UCSD-AML1 (cell line): ENCODE measurements at regions not wholly inside any gene's neighbourhood (a gene's known extent, or its start where the extent isn't known, plus 50 kb on each side); places are given as distances from the start of the nearest gene placed in this dataset.

ENCODE experiments used
- DNase-seq: peaks from one replicate; lab custom pipeline; 2025; ENCODE audit not compliant: unreplicated experiment; lab: John Stamatoyannopoulos, UW

DNA sequence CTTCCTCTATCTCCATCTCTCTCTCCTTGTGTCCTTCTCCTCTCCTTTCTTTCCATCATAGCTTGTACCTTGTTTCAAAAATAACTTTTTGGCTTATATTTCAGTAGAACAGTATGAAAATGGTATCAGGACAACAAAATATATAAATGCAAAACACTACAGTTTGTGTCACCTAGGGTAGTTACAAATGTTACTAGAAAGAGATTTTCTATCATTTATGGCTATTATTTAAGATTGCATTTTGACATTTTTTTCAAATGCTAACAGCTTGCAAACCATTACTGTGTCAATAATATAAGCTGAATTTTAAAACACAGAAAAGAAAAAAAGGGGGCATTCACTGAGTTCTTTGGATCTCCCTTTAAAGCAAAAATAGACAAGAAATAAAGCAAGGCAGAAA lies 392.3 kb upstream of the LRRC4C start:
- DNase-seq, result no peak

GRCh38 chr11:41861838-41862237 lies 402.4 kb upstream of the LRRC4C start:
- no peak for DNase-seq

DNA sequence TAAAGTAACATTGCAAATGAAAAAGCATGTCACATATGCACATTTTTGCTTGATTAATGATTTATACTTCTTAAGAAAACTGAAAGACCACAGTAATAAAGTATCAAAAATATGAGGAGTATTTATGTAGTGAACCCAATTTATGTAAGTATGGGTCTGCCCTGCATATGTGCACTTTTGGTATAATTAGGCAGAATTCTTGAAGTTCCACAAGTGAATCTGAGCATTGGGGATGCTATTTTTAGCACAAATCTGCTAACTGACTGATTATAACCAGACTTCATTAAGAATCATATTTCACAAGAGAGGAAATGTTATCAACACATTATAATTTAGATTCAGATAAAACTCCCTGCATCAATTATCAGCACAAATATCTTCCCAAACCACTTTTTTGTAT lies 407.1 kb upstream of the LRRC4C start:
- DNase-seq, result no peak

DNA sequence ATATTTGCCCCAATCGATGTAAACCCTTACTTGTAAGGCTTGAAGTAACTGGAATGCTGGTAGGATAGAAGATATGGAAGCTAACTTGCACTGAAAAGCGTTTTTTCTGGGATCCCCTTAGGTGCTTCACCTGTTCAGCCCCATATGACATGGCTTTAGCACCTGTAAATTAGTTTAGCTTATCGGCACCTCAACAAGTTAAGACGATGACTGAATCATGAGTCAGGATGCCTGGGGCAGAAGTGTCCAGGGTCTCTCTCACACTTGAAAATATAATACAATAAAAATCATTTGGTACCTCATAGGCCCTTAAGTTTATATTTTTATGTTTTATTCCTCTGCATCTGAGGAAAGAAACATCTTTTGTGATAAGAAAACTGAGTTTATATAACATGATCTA lies 409.2 kb upstream of the LRRC4C start:
- no peak for DNase-seq

GRCh38 chr11:41872426-41872825 lies 413.0 kb upstream of the LRRC4C start:
- DNase-seq, result no peak

DNA sequence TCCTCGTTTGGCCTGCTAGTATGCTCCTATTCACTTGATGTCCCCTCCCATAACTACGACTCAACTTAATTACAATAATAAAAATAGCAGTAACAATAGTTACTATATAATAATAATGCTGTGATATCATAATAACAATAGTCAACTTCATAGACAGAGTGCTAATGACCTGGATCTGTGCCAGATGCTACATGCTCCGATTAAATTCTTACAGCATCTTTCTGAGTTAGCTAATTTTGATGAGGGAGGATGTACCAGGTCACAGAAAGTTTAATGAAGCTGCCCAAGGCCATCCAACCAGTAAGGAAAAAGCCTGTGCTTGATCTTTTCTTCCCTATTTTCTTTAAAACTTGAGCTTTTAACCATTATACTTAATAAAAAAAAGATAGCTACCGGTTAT lies 413.4 kb upstream of the LRRC4C start:
- DNase-seq, result no peak

DNA sequence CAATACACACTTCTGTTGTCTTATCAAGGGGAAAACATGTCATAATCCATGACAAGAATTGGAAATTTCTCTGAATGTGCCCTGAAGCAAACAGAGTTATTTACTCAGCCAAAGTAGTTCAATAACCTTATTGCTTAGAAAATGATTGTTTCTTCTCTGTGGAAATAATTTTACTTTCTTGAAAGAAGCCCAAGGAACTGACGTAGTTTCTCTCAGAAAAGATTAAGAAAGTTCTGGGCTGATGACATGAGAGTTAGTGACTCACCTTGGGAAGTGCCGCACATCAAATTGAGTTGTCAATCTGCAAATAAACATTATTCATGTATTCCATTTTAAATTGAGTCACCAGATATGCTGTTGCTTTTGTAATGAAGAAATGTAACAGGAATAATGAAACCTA lies 418.6 kb upstream of the LRRC4C start:
- no peak for DNase-seq

DNA sequence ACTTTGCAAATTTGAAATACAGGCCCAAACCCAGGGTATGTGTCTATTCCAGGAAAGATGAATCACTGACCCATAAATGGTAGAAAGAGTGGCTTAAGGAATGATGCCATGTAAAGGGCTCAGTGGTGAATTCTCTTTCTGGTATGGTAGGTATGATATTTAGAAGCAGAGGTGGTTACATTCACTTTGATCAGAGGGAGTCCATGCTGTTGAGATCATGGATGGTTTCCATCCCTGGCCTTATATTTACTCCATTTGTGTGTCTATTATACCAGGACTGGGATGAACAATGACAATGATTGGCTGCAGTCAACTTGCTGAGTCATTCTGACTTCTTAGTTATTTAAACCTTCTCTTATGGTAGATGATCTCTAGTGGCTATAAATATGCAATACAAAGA lies 419.8 kb upstream of the LRRC4C start:
- no peak for DNase-seq

DNA sequence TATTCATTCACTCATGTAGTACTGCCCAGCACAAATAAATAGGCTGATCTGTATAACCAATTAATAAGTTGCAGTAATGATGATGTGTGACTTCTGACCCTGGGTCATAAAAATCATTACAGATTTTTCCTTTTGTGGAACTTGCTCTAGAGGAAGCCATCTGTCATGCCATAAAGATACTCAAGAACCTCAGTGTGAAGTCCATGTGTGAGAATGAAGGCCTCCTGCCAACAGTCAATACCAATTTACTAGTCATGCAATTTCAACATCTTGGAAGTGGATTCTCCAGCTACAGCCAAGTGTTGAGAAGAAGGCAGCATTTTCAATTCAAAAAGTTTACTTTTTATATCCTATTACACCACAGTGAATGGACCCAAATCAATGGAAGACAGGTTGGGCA lies 435.6 kb upstream of the LRRC4C start:
- no peak for DNase-seq

DNA sequence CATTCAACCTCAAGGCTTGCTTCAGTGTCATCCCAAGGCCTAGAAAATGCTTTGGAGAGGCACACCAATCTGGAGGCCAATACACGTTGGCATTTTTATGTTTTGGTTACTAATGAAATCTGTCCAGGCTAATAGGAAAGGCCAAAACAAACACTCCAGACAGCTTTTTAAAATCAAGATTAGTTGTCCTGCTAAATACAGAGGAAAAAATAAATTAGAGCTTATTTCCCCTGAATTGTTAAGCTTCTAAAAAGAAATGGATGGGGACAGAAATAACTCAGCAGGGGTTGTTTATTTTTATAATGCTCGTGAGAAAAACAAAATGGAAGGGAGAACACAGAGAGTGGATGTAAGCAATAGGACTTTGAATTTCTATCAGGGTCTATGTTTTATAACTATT lies 438.5 kb upstream of the LRRC4C start:
- DNase-seq, result no peak

DNA sequence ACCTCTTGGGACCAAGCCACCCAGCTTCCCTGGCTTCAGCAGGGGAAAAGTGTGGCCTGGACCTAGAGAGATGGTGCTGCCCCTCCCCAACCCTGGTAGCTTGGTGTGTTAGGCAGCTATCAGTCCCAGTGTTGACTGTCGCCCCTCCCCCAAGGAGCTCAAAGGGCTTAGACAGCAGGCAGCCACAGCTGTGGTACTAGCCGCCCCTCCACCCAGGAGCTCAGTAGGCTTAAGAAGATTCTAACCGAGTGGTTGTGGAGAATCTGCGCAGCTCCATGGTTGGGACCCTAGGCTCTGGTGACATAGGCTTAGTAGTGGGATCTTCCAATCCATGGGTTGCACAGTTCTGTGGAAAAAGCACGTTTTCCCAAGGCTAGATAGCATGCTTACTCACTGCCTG lies 458.4 kb upstream of the LRRC4C start:
- no peak for DNase-seq

DNA sequence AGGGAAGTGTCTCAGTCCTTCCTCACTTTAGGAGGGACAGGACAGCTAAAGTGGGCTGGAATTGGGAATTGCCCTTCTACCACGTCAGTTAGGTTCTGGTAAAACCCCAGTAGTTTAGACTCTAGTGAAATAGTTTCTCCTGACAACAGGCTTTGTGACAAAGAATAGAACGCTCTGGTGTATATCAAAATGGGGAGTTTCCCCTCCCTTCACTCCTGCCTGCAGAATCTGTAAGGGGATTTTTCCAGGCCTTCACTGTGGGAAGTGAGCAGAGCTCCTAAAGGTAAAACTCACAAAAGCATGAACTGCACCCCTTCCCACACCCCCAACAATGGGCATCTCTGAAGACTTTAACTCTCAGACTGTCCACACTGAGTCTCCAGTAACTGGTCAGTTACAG lies 460.9 kb upstream of the LRRC4C start:
- DNase-seq, result no peak

DNA sequence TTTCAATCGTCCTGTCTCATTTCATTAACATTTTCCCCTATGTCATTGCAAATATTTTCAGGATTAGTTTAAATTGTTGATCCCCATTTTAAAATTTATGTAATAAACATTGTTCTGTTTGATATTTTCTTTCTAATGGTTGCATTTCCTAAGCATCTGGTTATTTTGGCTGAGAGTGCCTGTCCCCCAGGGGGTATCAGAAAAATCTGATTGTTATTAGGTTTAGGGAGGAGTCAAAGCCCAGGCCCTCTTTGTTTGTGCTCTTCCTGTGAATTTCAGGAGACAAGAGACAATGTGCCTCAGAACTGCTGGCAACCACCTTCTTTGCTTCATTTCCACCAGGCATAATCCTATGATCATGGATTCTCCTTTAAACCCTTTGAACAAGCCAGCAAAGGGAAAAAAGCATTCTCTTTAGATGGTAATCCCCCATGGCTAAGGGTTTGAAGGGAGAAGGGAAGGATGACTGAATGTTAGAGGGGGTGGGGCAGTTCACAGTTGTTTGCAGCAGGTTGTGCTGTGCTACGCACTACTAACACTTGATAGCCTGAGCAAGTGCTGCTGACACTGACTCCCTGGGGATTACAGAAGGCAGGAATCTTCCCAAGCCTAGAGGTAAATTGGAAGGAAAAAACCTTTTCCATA lies 462.4 kb upstream of the LRRC4C start:
- no peak for DNase-seq

GRCh38 chr11:41926339-41926738 lies 466.9 kb upstream of the LRRC4C start:
- no peak for DNase-seq

DNA sequence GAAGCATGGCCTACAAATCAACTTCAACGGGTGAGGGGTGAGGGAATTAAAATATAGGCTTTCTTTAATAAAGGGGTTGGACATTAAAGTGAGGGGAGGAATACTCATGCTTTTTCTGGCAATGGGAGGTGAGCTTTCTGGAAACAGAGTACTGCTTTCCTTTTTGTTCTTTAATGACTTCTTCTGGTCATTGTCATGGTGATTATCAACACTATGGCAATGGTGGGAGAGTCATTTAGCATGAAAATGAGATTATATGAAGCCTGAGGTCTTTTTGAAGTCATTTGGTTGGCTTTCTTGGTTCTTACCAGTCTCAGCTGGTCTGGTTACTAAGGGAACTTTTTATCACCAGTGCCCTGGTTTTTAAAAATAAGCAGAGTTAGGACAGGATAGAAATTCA lies 475.8 kb upstream of the LRRC4C start:
- DNase-seq, result no peak

- DNase-seq, result no peak
These were observed 476.3 kb upstream of the LRRC4C start for GRCh38 chr11:41935795-41936194.

- no peak for DNase-seq
These were observed 484.2 kb upstream of the LRRC4C start for GRCh38 chr11:41943656-41944055.

- DNase-seq, result no peak
These were observed 487.9 kb upstream of the LRRC4C start for GRCh38 chr11:41947392-41947791.

- DNase-seq, result no peak
These were observed 491.2 kb upstream of the LRRC4C start for GRCh38 chr11:41950470-41951143.

- no peak for DNase-seq
These were observed 494.6 kb upstream of the LRRC4C start for GRCh38 chr11:41954034-41954433.

GRCh38 chr11:41955066-41955465 lies 495.6 kb upstream of the LRRC4C start:
- DNase-seq, result no peak

- no peak for DNase-seq
These were observed 496.4 kb upstream of the LRRC4C start for GRCh38 chr11:41955635-41956400.
